Smooth muscle cell (in vitro differentiated cells): ENCODE measurements at regions not wholly inside any gene's neighbourhood (a gene's known extent, or its start where the extent isn't known, plus 50 kb on each side); places are given as distances from the start of the nearest gene placed in this dataset.

Experiments used
- DNase-seq: peaks from one replicate; lab custom pipeline; 2025; ENCODE audit not compliant: unreplicated experiment; lab: John Stamatoyannopoulos, UW
- H2AFZ ChIP-seq: fragments of 200-600 bp; sonication (generic); 2 replicates; pipeline ENCODE4 v1.6.0; 2016; ENCODE audit warnings: antibody characterized with exemption, low read depth, mild to moderate bottlenecking
- H3F3A ChIP-seq: fragments of 200-600 bp; sonication (generic); 2 replicates; pipeline ENCODE4 v1.6.0; 2017; ENCODE audit warnings: antibody characterized with exemption, low read depth
- H3K27ac ChIP-seq: fragments of 200-600 bp; sonication (generic); 2 replicates; pipeline ENCODE4 v1.5.1; 2016; ENCODE audit warnings: low read depth, mild to moderate bottlenecking
- H3K27me3 ChIP-seq: fragments of 200-600 bp; sonication (generic); 2 replicates; pipeline ENCODE4 v1.6.1; 2016; ENCODE audit warnings: low read depth, mild to moderate bottlenecking
- H3K36me3 ChIP-seq: fragments of 200-600 bp; sonication (generic); 2 replicates; pipeline ENCODE4 v1.5.1; 2016; ENCODE audit warnings: low read depth
- H3K4me1 ChIP-seq: fragments of 200-600 bp; sonication (generic); 2 replicates; pipeline ENCODE4 v1.5.1; 2016; ENCODE audit warnings: low read depth
- H3K4me2 ChIP-seq: fragments of 200-600 bp; sonication (generic); 2 replicates; pipeline ENCODE4 v1.6.0; 2016; ENCODE audit warnings: mild to moderate bottlenecking
- H3K4me3 ChIP-seq: fragments of 200-600 bp; sonication (generic); 2 replicates; pipeline ENCODE4 v1.5.1; 2016; ENCODE audit warnings: mild to moderate bottlenecking
- H3K79me2 ChIP-seq: fragments of 200-600 bp; sonication (generic); 2 replicates; pipeline ENCODE4 v1.6.0; 2016; ENCODE audit warnings: low read depth, mild to moderate bottlenecking
- H3K9ac ChIP-seq: fragments of 200-600 bp; sonication (generic); 2 replicates; pipeline ENCODE4 v1.6.0; 2016; ENCODE audit warnings: low read depth
- H3K9me3 ChIP-seq: fragments of 200-600 bp; sonication (generic); replicated peaks from 2 replicates; pipeline ENCODE4 v1.5.1; 2016; ENCODE audit warnings: low read depth
- H4K20me1 ChIP-seq: fragments of 200-600 bp; sonication (generic); 2 replicates; pipeline ENCODE4 v1.6.0; 2016; ENCODE audit warnings: low read depth
- CTCF ChIP-seq: fragments of 200-600 bp; sonication (generic); IDR thresholded peaks from 2 replicates; pipeline ENCODE4 v1.5.1; 2017; ENCODE audit warnings: borderline replicate concordance, mild to moderate bottlenecking, antibody characterized with exemption; ENCODE audit not compliant: insufficient read depth, poor library complexity, severe bottlenecking
- WGBS: methylation state at CpG from one replicate; pipeline ENCODE4 v1.1.7; 2016; ENCODE audit warnings: low lambda C conversion rate; 5-methylcytosine and 5-hydroxymethylcytosine counted together

GRCh38 chr17:68704871-68705713 is 103.9 kb upstream of the FAM20A start:
- no peaks in the 10 kb centered on the region for H3K27me3 ChIP-seq
- peaks cover 26% of the 10 kb centered on the region for H3F3A ChIP-seq
- no peaks in the 10 kb centered on the region for H3K9me3 ChIP-seq
- H3K4me1 ChIP-seq: peaks cover 6% of the 10 kb centered on the region
- no peaks in the 10 kb centered on the region for H3K79me2 ChIP-seq
- H3K9ac ChIP-seq: no peak overlapping the region
- no peak for DNase-seq
- H4K20me1 ChIP-seq: no peaks in the 10 kb centered on the region
- H3K36me3 ChIP-seq: no peaks in the 10 kb centered on the region
- peak overlapping the region; percentile 96 for H3K27ac ChIP-seq
- 41% methylated on average over 11 of the region's 11 CpGs for WGBS
- TF ChIP-seq CTCF: no peak
- peak overlapping the region; percentile 76 for H3K4me2 ChIP-seq
- H3K4me3 ChIP-seq: no peak overlapping the region
- H2AFZ ChIP-seq: no peak overlapping the region

- no peaks in the 10 kb centered on the region for H3K79me2 ChIP-seq
- no peaks in the 10 kb centered on the region for H3K4me1 ChIP-seq
- no peaks in the 10 kb centered on the region for H3K36me3 ChIP-seq
- no peak overlapping the region for H3K4me3 ChIP-seq
- no peaks in the 10 kb centered on the region for H3K27me3 ChIP-seq
- no peak overlapping the region for H2AFZ ChIP-seq
- no peaks in the 10 kb centered on the region for H3K9me3 ChIP-seq
- peak overlapping the region; percentile 54 for H3K27ac ChIP-seq
- peaks cover 16% of the 10 kb centered on the region for H3F3A ChIP-seq
- 23% methylated on average over 2 of the region's 2 CpGs for WGBS
- no peak overlapping the region for H3K9ac ChIP-seq
- TF ChIP-seq CTCF: no peak
- no peak overlapping the region for H3K4me2 ChIP-seq
- DNase-seq: no peak
- H4K20me1 ChIP-seq: no peaks in the 10 kb centered on the region
These were observed 99.9 kb upstream of the FAM20A start for GRCh38 chr17:68701046-68701445.

GRCh38 chr17:68700421-68700820 is 99.3 kb upstream of the FAM20A start:
- H2AFZ ChIP-seq: no peak overlapping the region
- TF ChIP-seq CTCF: no peak
- 44% methylated on average over 4 of the region's 4 CpGs for WGBS
- H3K4me1 ChIP-seq: no peaks in the 10 kb centered on the region
- H3F3A ChIP-seq: peaks cover 16% of the 10 kb centered on the region
- peak overlapping the region; percentile 54 for H3K27ac ChIP-seq
- H3K9ac ChIP-seq: no peak overlapping the region
- H3K4me3 ChIP-seq: no peak overlapping the region
- no peak for DNase-seq
- H3K4me2 ChIP-seq: no peak overlapping the region
- H3K36me3 ChIP-seq: no peaks in the 10 kb centered on the region
- no peaks in the 10 kb centered on the region for H4K20me1 ChIP-seq
- no peaks in the 10 kb centered on the region for H3K27me3 ChIP-seq
- H3K79me2 ChIP-seq: no peaks in the 10 kb centered on the region
- no peaks in the 10 kb centered on the region for H3K9me3 ChIP-seq

GRCh38 chr17:68699936-68700335 is 98.8 kb upstream of the FAM20A start:
- Histone ChIP-seq H3K9me3 (no peaks in the 10 kb centered on the region), H3K36me3 (no peaks in the 10 kb centered on the region), H3K27me3 (no peaks in the 10 kb centered on the region), H3K4me3 (no peak overlapping the region), H3K9ac (no peak overlapping the region), H2AFZ (no peak overlapping the region), H3K27ac (no peak overlapping the region), H3K79me2 (no peaks in the 10 kb centered on the region), H3F3A (peaks cover 16% of the 10 kb centered on the region), H3K4me1 (no peaks in the 10 kb centered on the region), H4K20me1 (no peaks in the 10 kb centered on the region), H3K4me2 (no peak overlapping the region)
- TF ChIP-seq CTCF: no peak
- WGBS: 80% methylated on average over 6 of the region's 6 CpGs
- no peak for DNase-seq
